RWPE2 (cell line): ENCODE measurements at regions not wholly inside any gene's neighbourhood (a gene's known extent, or its start where the extent isn't known, plus 50 kb on each side); places are given as distances from the start of the nearest gene placed in this dataset.
A peak's percentile ranks its signal among the peaks of the same experiment; 100 is the strongest.

Experiments used
- ATAC-seq: fragments of 200-7000 bp; cut with Tn5 transposase; 3 replicates; pipeline ENCODE4 v1.9.1; 2021; ENCODE audit warnings: low read depth
- DNase-seq: peaks from one replicate; pipeline ENCODE4 v3.0.0-alpha.2; 2020; ENCODE audit warnings: low spot score
- H3K27ac ChIP-seq: fragments of 450-650 bp; 2 replicates; pipeline ENCODE4 v1.5.1; 2017; ENCODE audit warnings: mild to moderate bottlenecking; ENCODE audit not compliant: poor library complexity, severe bottlenecking
- H3K27me3 ChIP-seq: fragments of 250-450 bp; sonication (Bioruptor Pico); 2 replicates; pipeline ENCODE4 v1.5.1; 2021; ENCODE audit warnings: mild to moderate bottlenecking, moderate library complexity; ENCODE audit not compliant: insufficient read depth, poor library complexity, severe bottlenecking
- H3K36me3 ChIP-seq: fragments of 250-450 bp; sonication (Bioruptor Pico); 2 replicates; pipeline ENCODE4 v1.5.1; 2020; ENCODE audit warnings: low read depth, mild to moderate bottlenecking, moderate library complexity
- H3K4me1 ChIP-seq: fragments of 250-450 bp; sonication (Bioruptor Pico); 2 replicates; pipeline ENCODE4 v1.5.1; 2021; ENCODE audit warnings: mild to moderate bottlenecking, moderate library complexity; ENCODE audit not compliant: insufficient read depth, poor library complexity, severe bottlenecking
- H3K4me3 ChIP-seq: fragments of 250-450 bp; sonication (Bioruptor Pico); 2 replicates; pipeline ENCODE4 v1.5.1; 2021; ENCODE audit warnings: mild to moderate bottlenecking, moderate library complexity; ENCODE audit not compliant: severe bottlenecking
- H3K9me3 ChIP-seq: fragments of 250-450 bp; sonication (Bioruptor Pico); 2 replicates; pipeline ENCODE4 v1.5.1; 2021; ENCODE audit warnings: mild to moderate bottlenecking, moderate library complexity; ENCODE audit not compliant: severe bottlenecking
- CTCF ChIP-seq: fragments of 450-650 bp; IDR thresholded peaks from one replicate; pipeline ENCODE4 v1.5.1; 2017; ENCODE audit warnings: mild to moderate bottlenecking, moderate library complexity; ENCODE audit not compliant: poor library complexity, severe bottlenecking

DNA sequence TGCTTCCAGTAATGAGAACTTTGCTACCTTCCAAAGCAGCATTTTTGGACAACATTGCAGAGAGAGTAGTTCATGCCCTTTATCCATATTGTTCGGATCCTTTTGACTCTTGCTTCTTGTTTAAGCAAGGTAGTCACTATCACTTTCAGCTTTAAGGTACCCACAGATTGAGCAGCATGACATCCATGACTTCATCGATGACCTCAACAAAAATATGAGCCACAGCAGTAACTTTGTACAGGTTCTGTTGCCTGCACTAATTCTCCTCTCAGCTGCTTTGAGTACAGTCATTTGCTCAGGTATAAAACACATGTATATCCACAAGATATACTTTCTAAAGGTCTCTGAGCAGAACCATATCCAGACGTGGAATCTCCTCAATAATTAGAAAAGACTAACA is 546.3 kb downstream of the SOX6 start:
- no peaks in the 10 kb centered on the region for H3K9me3 ChIP-seq
- no peak for TF ChIP-seq CTCF
- H3K27ac ChIP-seq: no peak overlapping the region
- H3K4me1 ChIP-seq: peaks cover 6% of the 10 kb centered on the region
- H3K36me3 ChIP-seq: no peaks in the 10 kb centered on the region
- H3K4me3 ChIP-seq: no peak overlapping the region
- H3K27me3 ChIP-seq: no peaks in the 10 kb centered on the region
- ATAC-seq (no peak), DNase-seq (no peak)

GRCh38 chr11:15810525-15810924 is 545.8 kb downstream of the SOX6 start:
- Histone ChIP-seq H3K9me3 (no peaks in the 10 kb centered on the region), H3K4me1 (peaks cover 11% of the 10 kb centered on the region), H3K27me3 (no peaks in the 10 kb centered on the region), H3K27ac (no peak overlapping the region), H3K36me3 (no peaks in the 10 kb centered on the region), H3K4me3 (no peak overlapping the region)
- no peak for TF ChIP-seq CTCF
- DNase-seq: no peak
- ATAC-seq: no peak

GRCh38 chr11:15815246-15816195 is 540.8 kb downstream of the SOX6 start:
- ATAC-seq (peak; percentile 37), DNase-seq (no peak)
- TF ChIP-seq CTCF: no peak
- H3K9me3 ChIP-seq: no peaks in the 10 kb centered on the region
- no peak overlapping the region for H3K4me3 ChIP-seq
- H3K4me1 ChIP-seq: peaks cover 30% of the 10 kb centered on the region
- H3K27ac ChIP-seq: peak overlapping the region; percentile 83
- H3K27me3 ChIP-seq: no peaks in the 10 kb centered on the region
- no peaks in the 10 kb centered on the region for H3K36me3 ChIP-seq

- no peaks in the 10 kb centered on the region for H3K27me3 ChIP-seq
- DNase-seq (no peak), ATAC-seq (peak; percentile 81)
- H3K9me3 ChIP-seq: no peaks in the 10 kb centered on the region
- no peak overlapping the region for H3K4me3 ChIP-seq
- peaks cover 30% of the 10 kb centered on the region for H3K4me1 ChIP-seq
- TF ChIP-seq CTCF: no peak
- no peaks in the 10 kb centered on the region for H3K36me3 ChIP-seq
- H3K27ac ChIP-seq: peak overlapping the region; percentile 83
These were observed 540.0 kb downstream of the SOX6 start for GRCh38 chr11:15816260-15816871.
